ENCODE measurements at regions not wholly inside any gene's neighbourhood (a gene's known extent, or its start where the extent isn't known, plus 50 kb on each side); places are given as distances from the start of the nearest gene placed in this dataset.

DNA sequence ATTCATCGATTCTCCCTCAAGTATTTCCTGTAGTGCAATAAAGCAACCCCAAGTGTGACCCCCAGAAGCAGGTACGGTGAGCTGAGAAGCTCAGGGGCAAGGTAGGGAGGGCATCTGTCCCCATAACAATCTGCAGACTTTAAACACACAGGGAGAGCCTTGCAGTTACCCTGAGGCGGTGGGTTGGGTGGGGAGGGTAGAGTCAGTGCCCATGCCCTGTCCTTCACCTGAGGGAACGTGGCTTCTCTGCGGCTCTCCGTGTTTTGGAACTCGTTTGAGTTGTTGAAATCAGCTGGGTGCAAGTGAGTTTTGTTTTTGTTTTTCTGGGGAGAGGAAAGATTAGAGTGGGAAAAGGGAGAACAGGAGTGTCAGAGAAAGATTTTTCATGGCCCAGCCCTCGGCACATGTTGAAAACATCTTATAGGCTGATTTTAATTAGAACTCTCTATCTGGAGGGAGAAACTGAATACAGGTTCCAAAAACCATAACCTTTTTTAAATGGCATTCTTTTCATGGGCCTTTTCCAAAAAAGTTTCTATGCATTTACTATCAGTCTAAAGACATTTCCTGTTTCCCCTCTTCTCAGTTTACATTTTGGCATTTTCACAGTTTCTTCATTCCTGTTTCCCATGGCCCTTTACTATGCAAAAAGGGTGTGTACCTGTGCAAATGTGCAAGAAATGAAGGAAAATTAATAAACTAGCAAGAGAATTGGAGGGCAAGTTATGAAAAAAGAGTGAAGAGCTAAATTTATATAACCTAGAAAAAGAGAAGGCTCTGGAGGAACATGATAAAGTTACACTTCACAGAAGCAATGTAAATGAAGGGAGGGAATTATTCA, 266.5 kb upstream of the VLDLR start:
- TF ChIP-seq EZH2phosphoT487 (IDR thresholded peaks at IDR 0.05; ENCODE audit: insufficient read depth, low read depth), result no peak
- no peak for TF ChIP-seq EZH2 (IDR thresholded peaks at IDR 0.05; ENCODE audit: insufficient read depth, poor library complexity, severe bottlenecking)

Measured in GM23248 (cell line).